GM12878 (cell line): ENCODE measurements at regions not wholly inside any gene's neighbourhood (a gene's known extent, or its start where the extent isn't known, plus 50 kb on each side); places are given as distances from the start of the nearest gene placed in this dataset.

ENCODE experiments used
- ATAC-seq: fragments of 200-7000 bp; cut with Tn5 transposase; 3 replicates; pipeline ENCODE4 v1.9.1; 2020; ENCODE audit warnings: mild to moderate bottlenecking, moderate library complexity
- BruUV-seq: library from RNA; stranded (reverse); fragments of 400-500 nt; replicated peaks from 2 replicates; lab custom pipeline; 2021; lab: Mats Ljungman, UMichigan
- CTCF ChIA-PET: fragments of 300-600 bp; sonication (Branson Sonifier 250); formaldehyde crosslinking; extraction: SDS; loops from one replicate; lab custom pipeline; 2021; ENCODE audit warnings: inconsistent platforms; lab: Yijun Ruan, JAX
- POLR2A ChIA-PET: fragments of 350-600 bp; formaldehyde crosslinking; extraction: SDS; loops from one replicate; lab custom pipeline; 2021; ENCODE audit warnings: inconsistent platforms; lab: Charles Lee
- RAD21 ChIA-PET: fragments of 300-600 bp; sonication (Branson Sonifier 250); formaldehyde crosslinking; loops from one replicate; lab custom pipeline; 2023; ENCODE audit warnings: antibody characterized with exemption; ENCODE audit not compliant: unreplicated experiment; lab: Charles Lee
- SMC1A ChIA-PET: fragments of 300-600 bp; sonication (Branson Sonifier 250); formaldehyde crosslinking; loops from one replicate; lab custom pipeline; 2023; ENCODE audit not compliant: unreplicated experiment, uncharacterized antibody; lab: Charles Lee
- DNase-seq: peaks from one replicate; pipeline ENCODE4 v3.0.0-alpha.2; 2011; ENCODE audit warnings: low read depth, low spot score
- FAIRE-seq: peaks from 3 replicates; lab custom pipeline; 2011; peaks lifted over from hg19 to GRCh38; lab: Jason Lieb, UNC
- H2AFZ ChIP-seq: 2 replicates; pipeline ENCODE4 v1.6.0; 2011; ENCODE audit warnings: low read depth, low read length, control low read depth; ENCODE audit not compliant: control insufficient read depth
- H3K27ac ChIP-seq: 2 replicates; pipeline ENCODE4 v1.5.1; 2011; ENCODE audit warnings: control low read depth; ENCODE audit not compliant: control insufficient read depth, insufficient read depth
- H3K27me3 ChIP-seq, 2 experiments: replicated peaks in 1 of 2; 2 replicates each; pipeline versions ENCODE4 v1.6.0 to v1.6.1; 2011; ENCODE audit warnings: low read length in 1 of 2; ENCODE audit not compliant: control insufficient read depth in 2 of 2, insufficient read depth in 2 of 2
- H3K36me3 ChIP-seq, 2 experiments: 2 replicates each; pipeline ENCODE4 v1.5.1; 2011; ENCODE audit warnings: low read length in 1 of 2; ENCODE audit not compliant: control insufficient read depth in 2 of 2, insufficient read depth in 2 of 2
- H3K4me1 ChIP-seq: 2 replicates; pipeline ENCODE4 v1.6.1; 2011; ENCODE audit warnings: mild to moderate bottlenecking, low read length, moderate library complexity, mixed read lengths; ENCODE audit not compliant: control insufficient read depth, insufficient read depth
- H3K4me2 ChIP-seq: 2 replicates; pipeline ENCODE4 v1.6.0; 2011; ENCODE audit warnings: control low read depth; ENCODE audit not compliant: control insufficient read depth, insufficient read depth
- H3K4me3 ChIP-seq: fragments of 200-600 bp; sonication (generic); 2 replicates; pipeline ENCODE4 v1.5.1; 2016
- H3K79me2 ChIP-seq: 2 replicates; pipeline ENCODE4 v1.6.0; 2011; ENCODE audit warnings: low read length; ENCODE audit not compliant: control insufficient read depth, insufficient read depth
- H3K9ac ChIP-seq: 2 replicates; pipeline ENCODE4 v1.8.0; 2011; ENCODE audit warnings: low read length, control low read depth, mixed read lengths; ENCODE audit not compliant: control insufficient read depth, insufficient read depth
- H3K9me3 ChIP-seq: replicated peaks from 3 replicates; pipeline ENCODE4 v1.5.1; 2011; ENCODE audit warnings: mild to moderate bottlenecking, low read length; ENCODE audit not compliant: control insufficient read depth, insufficient read depth
- H4K20me1 ChIP-seq: 2 replicates; pipeline ENCODE4 v1.6.0; 2011; ENCODE audit not compliant: control insufficient read depth, insufficient read depth
- ATF7 ChIP-seq: fragments of 450-650 bp; IDR thresholded peaks from 2 replicates; pipeline ENCODE4 v1.6.1; 2016; ENCODE audit warnings: low read depth, mild to moderate bottlenecking
- E2F8 ChIP-seq: fragments of 450-650 bp; IDR thresholded peaks from 2 replicates; pipeline ENCODE4 v1.6.1; 2018; ENCODE audit warnings: mild to moderate bottlenecking, low read depth, moderate library complexity; ENCODE audit not compliant: partially characterized antibody
- E4F1 ChIP-seq: fragments of 450-650 bp; IDR thresholded peaks from 2 replicates; pipeline ENCODE4 v1.6.1; 2018; ENCODE audit warnings: borderline replicate concordance, mild to moderate bottlenecking; ENCODE audit not compliant: partially characterized antibody
- EP300 ChIP-seq, 2 experiments: fragments of 150-350 bp in 1 of 2; IDR thresholded peaks; 2 replicates each; pipeline ENCODE4 v1.6.1; 2011 to 2012; ENCODE audit warnings: low read depth in 2 of 2, low read length in 2 of 2, borderline replicate concordance in 1 of 2, improper control_type of control experiment in 1 of 2, inconsistent platforms in 1 of 2; ENCODE audit not compliant: control insufficient read depth in 1 of 2
- JUNB ChIP-seq: IDR thresholded peaks from 2 replicates; pipeline ENCODE4 v1.6.1; 2016; ENCODE audit warnings: antibody characterized with exemption, mild to moderate bottlenecking
- NR2C2 ChIP-seq: IDR thresholded peaks from 2 replicates; pipeline ENCODE4 v1.6.1; 2011; ENCODE audit warnings: borderline replicate concordance, low read depth; ENCODE audit not compliant: control insufficient read depth, insufficient read length
- PRDM15 ChIP-seq: fragments of 450-650 bp; formaldehyde crosslinking; IDR thresholded peaks from 2 replicates; pipeline ENCODE4 v1.4.0; 2020; ENCODE audit warnings: mild to moderate bottlenecking, moderate library complexity
- STAT1 ChIP-seq: fragments of 450-650 bp; conservative IDR thresholded peaks from 2 replicates; pipeline ENCODE4 v1.6.1; 2014; ENCODE audit warnings: antibody characterized with exemption, mild to moderate bottlenecking
- YBX1 ChIP-seq: fragments of 450-650 bp; IDR thresholded peaks from 2 replicates; pipeline ENCODE4 v1.6.1; 2016; ENCODE audit warnings: antibody characterized with exemption
- ZNF592 ChIP-seq: fragments of 450-650 bp; IDR thresholded peaks from 2 replicates; pipeline ENCODE4 v1.6.1; 2017; ENCODE audit warnings: mild to moderate bottlenecking, moderate library complexity
- WGBS: methylation state at CpG from one replicate; pipeline ENCODE4 v1.1.6; 2016; ENCODE audit warnings: low lambda C conversion rate; ENCODE audit not compliant: insufficient replicate concordance, insufficient coverage; ENCODE audit errors: missing lambda C conversion rate; 5-methylcytosine and 5-hydroxymethylcytosine counted together
- in situ Hi-C: fragments of 300-500 bp; cut with MboI; formaldehyde crosslinking; loops from 9 replicates; pipeline ENCODE4 v1.14.3; 2018; ENCODE audit warnings: mixed read lengths
- intact Hi-C: fragments of 100-400 bp; cut with micrococcal nuclease; formaldehyde crosslinking; loops from one replicate; pipeline ENCODE4 v1.14.2; 2022; ENCODE audit not compliant: unreplicated experiment

GRCh38 chr6:144639654-144640053 lies 354.5 kb downstream of the UTRN start:
- Histone ChIP-seq H3K36me3 (no peaks in the 10 kb centered on the region), H2AFZ (no peak overlapping the region), H4K20me1 (no peaks in the 10 kb centered on the region), H3K79me2 (no peaks in the 10 kb centered on the region), H3K9ac (no peak overlapping the region), H3K4me1 (no peaks in the 10 kb centered on the region), H3K4me2 (no peak overlapping the region)
- WGBS = 88% methylated on average over 1 of the region's 1 CpG
- no TSS peak for BruUV-seq
- DNase-seq (no peak), FAIRE-seq (no peak), ATAC-seq (no peak)
- CTCF ChIA-PET = interaction anchor here (0.7 to 1.4 kb wide), 2 partner anchors 9 to 1045 kb away, joined by 3 to 5 read pairs; no protein-coding TSS in a partner anchor
- intact Hi-C loops = no loop called here
- RAD21 ChIA-PET = no interaction called here
- SMC1A ChIA-PET = interaction anchor here (0.6 to 1.4 kb wide), 3 partner anchors 8 to 179 kb away, joined by 3 read pairs; no protein-coding TSS in a partner anchor
- POLR2A ChIA-PET = no interaction called here
- TF ChIP-seq PRDM15 (CRISPR knock-in tag) = no peak
- TF ChIP-seq EP300 (IDR thresholded peaks at IDR 0.05; ENCODE audit: borderline replicate concordance in 1 of 2, control insufficient read depth in 1 of 2, low read depth in 2 of 2, low read length in 2 of 2) = no peak
- TF ChIP-seq STAT1 = no peak
- no peak for TF ChIP-seq YBX1
- no peak for TF ChIP-seq E2F8
- TF ChIP-seq ATF7 = no peak
- no peak for TF ChIP-seq JUNB
- TF ChIP-seq NR2C2 = no peak
- no peak for TF ChIP-seq ZNF592
- no peak for TF ChIP-seq E4F1
- TF ChIP-seq, all 136 proteins: peak for 0
- no peaks in the 10 kb centered on the region for H3K9me3 ChIP-seq
- no peak overlapping the region for H3K27ac ChIP-seq
- no peak overlapping the region for H3K4me3 ChIP-seq
- H3K27me3 ChIP-seq = no peaks in the 10 kb centered on the region
- in situ Hi-C loops = no loop called here
